ENCODE measurements at regions not wholly inside any gene's neighbourhood (a gene's known extent, or its start where the extent isn't known, plus 50 kb on each side); places are given as distances from the start of the nearest gene placed in this dataset.

GRCh38 chr12:39012870-39013269 lies 107.5 kb upstream of the CPNE8 start:
- H3K27me3 ChIP-seq (ENCODE audit: control insufficient read depth in 4 of 4, insufficient read depth in 4 of 4, low read length in 3 of 4): no peaks in the 10 kb centered on the region
- H3K9ac ChIP-seq (ENCODE audit: low read depth in 1 of 2, low read length in 2 of 2): no peak overlapping the region
- no peak for TF ChIP-seq REST (IDR thresholded peaks at IDR 0.05)
- no peak for TF ChIP-seq HNF4A (conservative IDR thresholded peaks at IDR 0.05)
- TF ChIP-seq FOXA2 (IDR thresholded peaks at IDR 0.05): no peak
- no peak for TF ChIP-seq FOXA1 (IDR thresholded peaks at IDR 0.05)
- no peak for TF ChIP-seq GABPA (IDR thresholded peaks at IDR 0.05 in 1 of 2, conservative IDR thresholded peaks at IDR 0.05 in 1 of 2)
- no peak for TF ChIP-seq TAF1 (conservative IDR thresholded peaks at IDR 0.05)
- no peak for TF ChIP-seq RAD21 (IDR thresholded peaks at IDR 0.05)
- H3K27ac ChIP-seq (ENCODE audit: low read depth in 1 of 2, low read length in 2 of 2): no peak overlapping the region
- no peak overlapping the region for H3K4me3 ChIP-seq (ENCODE audit: low read depth in 1 of 3, low read length in 3 of 3)
- H3K36me3 ChIP-seq (ENCODE audit: control insufficient read depth in 4 of 4, insufficient read depth in 3 of 4, low read depth in 1 of 4, low read length in 3 of 4): no peaks in the 10 kb centered on the region
- H3K4me1 ChIP-seq (ENCODE audit: control insufficient read depth in 4 of 4, insufficient read depth in 4 of 4, low read length in 3 of 4): no peaks in the 10 kb centered on the region
- WGBS: 53% methylated on average over 1 of the region's 1 CpG
- no peaks in the 10 kb centered on the region for H3K9me3 ChIP-seq (ENCODE audit: control insufficient read depth in 4 of 4, low read length in 3 of 4)
- no peak for DNase-seq (ENCODE audit: low spot score)

- H3K36me3 ChIP-seq (ENCODE audit: control insufficient read depth in 4 of 4, insufficient read depth in 3 of 4, low read depth in 1 of 4, low read length in 3 of 4): no peaks in the 10 kb centered on the region
- no peaks in the 10 kb centered on the region for H3K9me3 ChIP-seq (ENCODE audit: control insufficient read depth in 4 of 4, low read length in 3 of 4)
- H3K27ac ChIP-seq (ENCODE audit: low read depth in 1 of 2, low read length in 2 of 2): no peak overlapping the region
- no peak for DNase-seq (ENCODE audit: low spot score)
- H3K9ac ChIP-seq (ENCODE audit: low read depth in 1 of 2, low read length in 2 of 2): no peak overlapping the region
- WGBS: 43% methylated on average over 2 of the region's 2 CpGs
- no peak overlapping the region for H3K4me3 ChIP-seq (ENCODE audit: low read depth in 1 of 3, low read length in 3 of 3)
- no peaks in the 10 kb centered on the region for H3K27me3 ChIP-seq (ENCODE audit: control insufficient read depth in 4 of 4, insufficient read depth in 4 of 4, low read length in 3 of 4)
- TF ChIP-seq HNF4G (IDR thresholded peaks at IDR 0.05) (no peak), REST (IDR thresholded peaks at IDR 0.05) (no peak), FOXA1 (IDR thresholded peaks at IDR 0.05) (no peak), EGR1 (IDR thresholded peaks at IDR 0.05; ENCODE audit: low read depth in 2 of 2) (no peak), TAF1 (conservative IDR thresholded peaks at IDR 0.05) (no peak), RXRA (IDR thresholded peaks at IDR 0.05) (no peak), SP1 (IDR thresholded peaks at IDR 0.05) (no peak), MAX (IDR thresholded peaks at IDR 0.05) (no peak), HNF4A (conservative IDR thresholded peaks at IDR 0.05) (no peak), FOXA2 (IDR thresholded peaks at IDR 0.05) (no peak), NR2F2 (IDR thresholded peaks at IDR 0.05) (no peak), ZBTB33 (IDR thresholded peaks at IDR 0.05) (no peak), ATF3 (IDR thresholded peaks at IDR 0.05) (no peak), CTCF (IDR thresholded peaks at IDR 0.05; ENCODE audit: low read depth, low read length, missing input control) (no peak), GABPA (IDR thresholded peaks at IDR 0.05 in 1 of 2, conservative IDR thresholded peaks at IDR 0.05 in 1 of 2) (no peak), YY1 (IDR thresholded peaks at IDR 0.05) (no peak)
- H3K4me1 ChIP-seq (ENCODE audit: control insufficient read depth in 4 of 4, insufficient read depth in 4 of 4, low read length in 3 of 4): no peaks in the 10 kb centered on the region
Observed at GRCh38 chr12:39011166-39011565, 105.8 kb upstream of the CPNE8 start.

Measured in liver (tissue), 8 donors.